ENCODE measurements at regions not wholly inside any gene's neighbourhood (a gene's known extent, or its start where the extent isn't known, plus 50 kb on each side); places are given as distances from the start of the nearest gene placed in this dataset.

DNA sequence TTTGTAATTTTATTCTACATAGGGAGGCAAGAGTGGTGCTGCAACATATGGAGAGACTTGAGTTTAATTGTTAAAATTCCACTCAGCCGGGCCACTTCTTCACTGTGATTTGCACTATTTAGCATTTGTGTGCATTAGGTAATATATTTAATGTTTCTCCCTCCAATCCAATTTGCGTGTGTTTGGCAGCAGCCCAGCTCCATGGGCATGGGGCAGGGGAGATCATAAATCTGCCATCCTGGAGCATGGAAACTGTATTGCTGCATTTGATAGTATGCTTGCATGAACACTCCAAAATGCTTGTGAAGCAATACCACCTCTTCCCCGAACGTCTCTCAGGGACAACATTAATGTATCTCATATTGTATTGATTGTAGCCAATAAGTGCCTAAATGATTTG lies 339.1 kb upstream of the RBFOX1 start:
- peak; percentile 35 for DNase-seq

DNA sequence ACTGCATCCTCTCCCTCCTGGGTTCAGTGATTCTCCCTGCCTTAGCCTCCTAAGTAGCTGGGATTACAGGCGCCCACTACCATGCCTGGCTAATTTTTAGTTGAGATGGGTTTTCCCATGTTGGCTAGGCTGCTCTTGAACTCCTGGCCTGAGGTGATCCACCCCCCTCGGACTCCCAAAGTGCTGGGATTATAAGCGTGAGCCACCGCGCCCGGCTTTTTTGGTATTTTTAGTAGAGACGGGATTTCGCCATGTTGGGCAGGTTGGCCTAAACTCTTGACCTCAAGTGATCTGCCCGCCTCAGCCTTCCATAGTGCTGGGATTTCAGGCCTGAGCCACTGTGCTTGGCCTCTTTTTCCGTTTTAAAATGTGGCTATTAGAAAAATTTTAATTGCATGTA lies 343.8 kb upstream of the RBFOX1 start:
- DNase-seq, result no peak

DNA sequence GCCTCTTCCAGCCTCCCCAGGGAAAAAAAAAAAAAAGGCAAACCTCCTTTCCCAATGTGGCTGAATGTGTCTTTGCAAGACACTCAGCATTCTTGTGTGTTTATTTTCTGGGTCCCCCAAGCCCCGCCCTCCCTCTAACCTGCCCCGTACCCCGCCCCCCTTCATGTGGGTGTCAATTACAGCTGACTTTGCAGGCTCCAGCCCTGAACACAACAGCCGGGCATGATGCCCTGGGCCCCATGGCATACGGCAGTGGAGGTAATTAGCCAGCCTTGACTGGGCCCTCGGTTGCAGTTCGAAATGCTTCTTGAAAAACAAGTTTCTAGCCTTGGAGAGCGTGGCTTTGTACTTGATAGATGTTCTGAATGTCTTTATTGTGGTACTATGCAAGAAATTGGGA lies 354.7 kb upstream of the RBFOX1 start:
- no peak for DNase-seq

DNA sequence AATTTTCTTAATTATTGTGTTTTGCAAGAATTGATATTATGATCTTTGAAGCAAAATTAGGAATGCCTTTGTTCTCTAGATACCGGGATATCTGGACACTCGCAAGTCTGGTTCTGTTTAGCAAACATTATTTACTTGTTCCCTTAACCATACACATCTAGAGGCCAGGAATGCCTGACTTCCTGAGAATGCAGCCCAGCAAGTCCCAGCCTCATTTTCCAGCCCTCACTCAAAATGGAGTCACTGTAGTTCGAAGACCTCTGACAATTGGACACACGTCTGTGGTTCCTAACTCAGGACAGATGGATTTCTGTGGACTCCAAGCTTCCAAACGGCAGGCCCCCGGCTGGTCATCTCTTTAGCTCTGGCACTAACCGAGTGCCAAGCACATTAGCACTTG lies 355.4 kb upstream of the RBFOX1 start:
- DNase-seq, result no peak

DNA sequence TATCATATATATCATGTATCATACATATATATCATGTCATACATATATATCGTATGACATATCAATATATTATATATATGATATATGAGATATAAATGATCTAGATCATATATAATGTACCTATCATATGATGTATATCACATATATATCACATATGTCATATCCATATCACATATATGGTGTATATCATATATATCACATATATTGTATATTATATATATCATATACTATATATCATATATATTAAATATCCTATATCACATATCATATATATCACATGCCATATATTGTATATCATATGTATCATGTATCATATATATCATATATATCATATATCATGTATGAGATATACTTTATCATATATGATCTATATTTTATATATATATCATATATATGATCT lies 355.9 kb upstream of the RBFOX1 start:
- DNase-seq, result no peak

DNA sequence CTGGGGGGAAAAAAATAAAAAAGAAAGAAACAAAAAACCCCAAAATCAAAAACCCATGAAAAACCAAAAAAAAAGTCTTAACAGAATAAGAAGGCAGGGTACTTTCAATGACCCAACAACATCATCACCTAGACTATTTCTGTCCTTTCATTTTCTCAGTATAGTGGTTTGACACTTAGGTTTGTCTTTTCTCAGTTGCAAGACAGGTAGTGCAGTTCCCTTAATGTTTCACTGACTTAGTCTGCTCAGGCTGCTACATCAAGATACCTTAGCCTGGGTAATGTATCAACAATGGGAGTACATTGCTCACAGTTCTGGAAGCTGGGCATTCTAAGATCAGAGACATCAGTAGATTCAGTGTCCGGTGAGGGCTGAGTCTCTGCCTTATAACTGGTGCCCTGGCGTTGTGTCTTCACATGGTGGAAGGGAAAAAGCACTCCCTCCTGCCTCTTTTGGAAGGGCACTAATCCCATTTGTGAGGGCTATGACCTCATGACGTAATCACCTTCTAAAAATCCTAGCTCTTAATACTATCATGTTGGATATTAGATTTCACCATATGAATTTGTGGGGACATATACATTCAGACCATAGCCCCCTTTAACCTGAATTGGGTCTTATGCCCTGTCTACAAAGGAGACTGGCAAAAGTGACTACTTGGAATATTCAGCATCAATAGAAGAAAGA lies 362.3 kb upstream of the RBFOX1 start:
- no peak for DNase-seq

DNA sequence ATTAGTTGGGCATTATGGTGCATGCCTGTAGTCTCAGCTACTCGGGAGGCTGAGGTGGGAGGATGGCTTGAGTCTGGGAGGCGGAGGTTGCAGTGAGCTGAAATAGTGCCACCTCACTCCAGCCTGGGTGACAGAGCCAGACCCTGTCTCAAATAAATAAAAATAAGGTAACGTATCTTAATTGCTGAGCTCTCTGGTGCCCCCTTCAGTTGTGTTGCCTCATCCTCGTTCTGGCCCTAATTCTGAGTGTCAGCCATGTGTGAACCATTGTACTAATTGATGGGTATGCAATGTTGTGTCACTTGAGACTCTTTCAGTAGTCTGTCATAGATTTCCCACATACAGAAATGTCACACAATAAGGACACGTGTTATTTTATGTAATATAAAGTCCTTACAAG lies 363.1 kb upstream of the RBFOX1 start:
- DNase-seq, result no peak

DNA sequence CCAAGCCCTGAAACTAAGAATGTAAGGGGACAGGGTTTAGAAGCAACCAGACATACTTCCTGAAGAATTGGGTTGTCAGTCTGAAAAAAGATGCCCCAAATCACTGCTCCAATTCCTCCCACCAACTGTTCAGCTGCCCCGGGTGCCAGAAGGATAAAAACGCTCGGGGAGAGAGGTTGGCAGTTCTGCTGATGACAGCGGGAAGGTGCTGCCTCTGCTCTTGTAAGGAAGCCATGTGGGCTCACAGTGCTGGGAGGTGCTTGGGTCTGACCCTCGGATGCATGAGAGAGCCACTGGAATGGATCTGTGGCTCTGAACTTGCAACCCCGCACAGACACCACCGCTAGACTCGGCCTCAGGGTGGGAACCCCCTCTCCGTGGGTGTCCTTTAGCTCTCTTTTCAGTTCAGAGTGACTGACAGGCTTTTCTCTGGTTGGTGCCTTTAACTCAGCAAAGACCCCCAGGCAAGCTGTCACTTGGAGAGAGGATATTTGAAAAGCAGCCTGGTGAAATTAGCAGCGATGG lies 364.8 kb upstream of the RBFOX1 start:
- no peak for DNase-seq

DNA sequence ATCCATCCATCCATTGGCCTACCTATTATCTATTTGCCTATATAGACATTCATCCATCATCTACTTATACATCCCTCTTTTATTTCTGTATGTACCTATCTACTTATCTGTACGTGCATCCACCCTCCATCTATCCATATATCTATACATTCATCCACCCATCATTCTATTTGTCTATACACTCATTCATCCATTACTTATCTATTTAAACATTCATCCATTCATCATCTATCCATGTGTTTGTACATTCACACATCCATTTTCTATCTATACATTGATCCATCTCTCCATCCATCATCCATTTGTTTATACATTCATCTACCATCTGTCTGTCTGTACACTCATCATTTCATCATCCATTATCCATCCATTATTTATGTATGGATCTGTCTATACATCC lies 365.7 kb upstream of the RBFOX1 start:
- no peak for DNase-seq

DNA sequence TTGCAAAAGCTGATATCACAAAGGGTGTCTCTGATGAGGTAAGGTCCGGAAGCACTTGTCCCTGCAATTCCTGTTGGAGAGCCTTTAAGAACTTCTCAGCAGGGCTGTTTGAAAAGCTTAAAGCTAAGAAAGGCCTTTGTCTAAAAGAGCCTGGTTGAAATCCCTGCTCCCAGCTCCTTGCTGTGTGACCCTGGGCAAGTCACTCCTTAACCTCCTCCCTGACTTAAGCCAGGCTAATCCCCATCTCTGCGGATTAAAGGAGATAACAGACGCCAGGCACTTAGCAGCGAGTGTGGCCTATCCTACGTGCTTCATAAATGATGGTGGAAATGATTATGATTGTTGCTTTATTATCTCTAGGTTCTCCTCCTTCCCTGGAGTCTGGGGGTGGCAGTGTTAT lies 368.0 kb upstream of the RBFOX1 start:
- DNase-seq, result no peak

DNA sequence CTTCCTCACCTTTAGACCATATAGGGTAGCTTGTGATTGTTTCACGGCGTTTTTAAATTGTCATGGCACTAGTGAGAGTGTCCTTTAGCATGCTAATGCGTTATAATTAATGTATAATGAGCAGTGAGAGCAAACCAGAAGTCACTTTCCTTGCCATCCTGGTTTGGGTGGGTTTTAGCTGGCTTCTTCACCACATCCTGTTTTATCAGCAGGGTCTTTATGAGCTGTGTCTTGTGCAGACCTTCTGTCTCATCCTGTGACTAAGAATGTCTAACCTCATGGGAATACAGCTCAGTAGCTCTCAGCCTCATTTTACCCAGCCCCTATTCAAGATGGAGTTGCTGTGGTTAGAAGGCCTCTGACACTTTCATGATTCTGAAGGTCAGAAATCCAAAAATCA lies 370.9 kb upstream of the RBFOX1 start:
- no peak for DNase-seq

DNA sequence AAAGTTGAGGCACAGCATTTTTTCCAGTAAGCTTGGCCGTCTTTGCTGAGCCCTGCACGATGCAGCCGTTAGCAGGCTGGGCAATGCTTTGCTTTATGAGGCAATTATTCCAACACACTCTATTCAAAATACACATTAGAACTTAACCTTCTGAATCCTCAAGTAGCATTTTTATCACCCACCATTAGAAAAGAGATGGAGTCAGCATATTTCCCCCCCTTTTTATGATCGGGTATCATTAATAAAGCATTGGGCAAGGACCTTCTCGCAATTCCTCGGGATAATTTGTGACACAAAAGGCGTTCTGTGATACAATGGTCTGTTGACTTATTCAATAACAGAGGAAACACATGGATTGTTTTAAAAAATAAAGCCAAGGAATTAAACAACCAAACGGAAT lies 374.5 kb upstream of the RBFOX1 start:
- DNase-seq, result no peak

DNA sequence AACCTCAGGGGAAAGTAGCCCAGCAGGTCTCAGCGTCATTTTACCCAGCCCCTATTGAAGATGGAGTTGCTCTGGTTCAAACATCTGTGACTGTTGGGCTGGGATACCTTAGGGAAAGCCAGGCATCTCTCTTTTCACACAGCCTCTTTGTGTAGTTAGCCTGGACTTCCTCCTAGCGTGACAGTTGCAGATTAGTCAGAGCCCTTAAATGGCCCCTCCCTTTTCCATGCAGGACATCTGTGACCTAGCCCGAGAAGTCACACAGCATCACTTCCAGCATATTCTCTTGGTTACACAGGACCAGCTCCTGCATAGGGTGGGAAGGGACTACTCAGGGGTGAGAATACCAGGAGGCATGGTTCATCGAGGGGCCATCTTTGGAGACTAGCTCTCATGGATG lies 375.0 kb upstream of the RBFOX1 start:
- DNase-seq, result no peak

DNA sequence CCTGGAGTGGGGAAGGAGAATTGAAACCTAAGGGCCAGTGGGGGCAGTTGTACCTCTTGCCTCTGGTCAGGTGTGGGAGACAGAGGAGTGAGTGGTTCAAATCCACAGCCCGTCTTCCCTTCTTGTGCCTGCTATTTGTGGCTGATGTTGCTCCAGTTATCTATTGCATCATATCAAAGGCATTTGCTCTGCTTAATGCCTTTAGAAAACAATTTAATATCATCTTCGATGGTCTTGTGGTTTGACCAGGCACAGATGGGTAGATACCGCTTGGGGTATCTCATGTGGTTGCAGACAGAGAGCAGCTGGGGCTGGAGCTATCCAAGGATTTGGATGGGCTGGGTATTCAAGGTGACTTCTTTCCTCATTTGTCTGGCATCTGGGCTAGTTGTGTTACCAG lies 376.1 kb upstream of the RBFOX1 start:
- no peak for DNase-seq

DNA sequence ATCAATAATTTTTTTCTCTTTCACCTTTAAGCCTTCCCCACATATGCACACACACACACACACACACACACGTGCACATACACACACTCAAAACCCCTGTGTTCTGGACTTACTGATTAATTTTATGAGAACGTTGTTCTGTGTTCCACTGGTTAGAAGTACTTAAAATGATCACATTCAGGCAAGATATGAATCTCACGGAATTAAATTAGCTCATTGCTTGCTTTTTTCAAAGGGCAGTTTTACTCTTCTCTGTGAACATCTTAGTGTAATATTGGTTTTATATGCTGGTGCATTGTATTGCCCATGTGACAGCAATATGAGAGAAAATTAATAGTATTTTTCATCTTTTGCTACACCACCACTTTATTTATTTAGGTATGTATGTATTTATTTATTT lies 377.3 kb upstream of the RBFOX1 start:
- DNase-seq, result no peak

DNA sequence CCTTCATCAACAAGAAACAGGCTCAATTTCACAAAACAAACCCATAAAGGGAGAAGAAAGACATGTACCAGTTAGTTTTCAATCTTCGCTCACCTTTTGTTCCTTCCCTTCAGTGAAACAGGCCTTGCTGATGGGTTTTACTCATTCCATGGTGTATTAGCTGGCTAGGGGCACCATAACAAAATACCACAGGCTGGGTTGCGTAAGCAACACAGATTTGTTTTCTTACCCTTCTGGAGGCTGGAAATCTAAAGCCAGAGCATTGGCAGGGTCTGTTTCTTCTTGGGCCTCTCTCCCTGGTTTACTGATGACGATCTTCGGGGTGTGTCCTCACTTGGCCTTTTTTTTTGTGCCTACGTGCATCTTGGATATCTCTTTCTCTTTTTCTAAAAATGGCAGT lies 383.4 kb upstream of the RBFOX1 start:
- no peak for DNase-seq

DNA sequence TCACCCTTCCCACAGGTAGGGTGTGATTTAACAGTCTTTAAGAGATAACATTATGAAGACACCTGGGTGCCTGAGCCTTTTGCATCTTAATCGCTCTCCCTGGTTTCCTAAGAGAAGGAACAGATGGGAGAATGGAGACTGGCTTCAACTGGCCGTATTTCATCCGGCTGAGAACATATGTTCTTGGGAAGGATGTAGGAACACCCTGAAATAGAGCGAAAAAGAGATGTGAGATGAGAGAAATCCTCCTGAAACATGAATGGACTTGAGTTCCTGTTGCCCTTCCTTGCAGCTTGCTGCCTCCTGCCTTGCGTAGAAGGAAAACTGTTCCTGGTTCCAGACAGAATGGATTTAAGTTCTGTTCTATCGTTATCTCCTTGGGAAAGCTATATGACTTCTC lies 385.4 kb upstream of the RBFOX1 start:
- DNase-seq, result no peak

DNA sequence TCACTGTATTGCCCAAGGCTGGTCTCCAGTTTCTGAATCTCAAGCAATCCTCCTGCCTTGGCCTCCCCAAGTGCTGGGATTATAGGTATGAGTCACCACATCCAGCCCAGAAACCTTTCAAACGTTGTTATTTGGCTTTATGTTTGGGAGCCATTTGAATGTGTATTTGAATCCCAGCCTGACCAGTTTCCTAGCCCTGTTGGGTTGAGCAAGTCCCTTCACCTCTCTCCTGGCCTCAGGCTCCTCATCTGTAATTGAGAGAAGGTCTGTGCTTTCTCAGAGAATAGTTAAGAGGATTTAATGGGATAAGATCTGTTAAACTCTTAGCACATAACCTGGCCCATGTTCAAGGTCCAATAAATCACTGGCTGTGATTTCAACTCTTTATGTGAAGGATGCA lies 385.8 kb upstream of the RBFOX1 start:
- no peak for DNase-seq

DNA sequence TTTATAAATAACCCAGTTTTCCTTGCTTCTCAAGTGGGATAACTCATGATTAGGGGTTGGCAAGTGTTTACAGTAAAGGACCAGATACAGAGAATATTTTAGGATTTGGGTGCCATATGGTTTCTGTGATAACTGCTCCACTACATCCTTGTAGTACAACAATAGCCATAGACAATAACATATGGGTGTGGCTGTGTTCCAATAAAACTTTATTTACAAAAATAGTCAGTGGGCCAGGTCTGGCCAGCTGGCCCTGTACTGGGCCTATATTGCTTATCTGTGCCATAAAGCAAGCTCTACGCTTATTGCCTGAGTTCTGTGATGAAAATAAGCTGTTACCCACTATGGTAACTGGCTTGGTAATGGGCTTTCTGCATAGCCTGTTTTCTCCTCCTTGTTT lies 386.5 kb upstream of the RBFOX1 start:
- no peak for DNase-seq

DNA sequence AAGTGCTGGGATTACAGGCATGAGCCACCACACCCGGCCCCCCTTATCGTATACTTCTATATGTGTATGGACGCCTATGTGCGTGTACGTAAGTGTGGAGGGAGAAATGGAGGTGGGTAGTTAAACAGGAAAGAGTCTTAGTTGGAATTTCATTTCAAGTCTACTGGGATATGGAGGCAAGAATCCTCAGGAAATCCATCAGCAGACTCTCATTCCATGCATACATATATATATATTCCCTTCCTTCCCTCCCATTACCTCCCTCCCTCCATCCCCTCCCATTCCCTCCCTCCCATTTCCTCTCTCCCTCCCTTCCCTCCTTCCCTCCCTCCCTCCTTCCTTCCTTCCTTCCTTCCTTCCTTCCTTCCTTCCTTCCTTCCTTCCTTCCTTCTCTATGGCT lies 391.7 kb upstream of the RBFOX1 start:
- DNase-seq, result no peak

DNA sequence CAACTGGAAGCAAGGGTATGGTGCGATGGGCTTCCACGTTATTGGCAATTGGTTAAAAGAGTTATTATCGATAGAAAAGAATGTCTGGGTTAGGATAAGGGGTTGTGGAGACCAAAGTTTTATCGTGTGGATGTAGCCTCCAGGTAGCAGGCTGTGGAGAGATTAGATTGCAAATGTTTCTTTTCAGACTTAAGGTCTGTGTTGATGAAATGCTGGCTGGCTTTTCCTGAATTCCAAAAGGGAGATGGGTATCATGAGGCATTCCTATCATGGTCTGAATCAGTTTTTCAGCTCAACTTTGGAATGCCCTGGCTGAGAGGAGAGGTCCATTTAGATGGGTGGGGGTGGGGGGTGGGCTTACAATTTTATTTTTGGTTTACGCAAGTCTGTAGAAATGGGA lies 395.0 kb upstream of the RBFOX1 start:
- no peak for DNase-seq

DNA sequence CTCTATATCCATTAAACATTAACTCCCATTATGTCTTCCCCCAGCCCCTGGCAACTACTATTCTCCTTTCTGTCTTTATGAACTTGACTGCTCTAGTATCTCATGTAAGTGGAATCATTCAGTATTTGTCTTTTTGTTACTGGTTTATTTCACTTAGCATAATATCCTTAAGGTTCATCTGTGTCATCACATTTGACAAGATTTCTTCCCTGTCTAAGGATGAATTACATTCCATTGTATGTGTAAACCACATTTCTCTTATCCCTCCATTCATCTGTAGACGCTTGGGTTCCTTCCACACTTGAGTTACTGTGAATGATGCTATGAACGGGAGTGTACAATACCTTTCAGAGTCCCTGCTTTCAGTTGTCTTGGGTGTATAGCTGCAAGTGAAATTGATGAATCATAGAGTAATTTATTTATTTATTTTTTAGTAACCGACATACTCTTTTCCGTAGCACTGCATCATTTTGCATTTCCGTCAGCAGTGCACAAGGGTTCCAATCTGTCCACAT lies 399.7 kb upstream of the RBFOX1 start:
- peak; percentile 17 for DNase-seq

DNA sequence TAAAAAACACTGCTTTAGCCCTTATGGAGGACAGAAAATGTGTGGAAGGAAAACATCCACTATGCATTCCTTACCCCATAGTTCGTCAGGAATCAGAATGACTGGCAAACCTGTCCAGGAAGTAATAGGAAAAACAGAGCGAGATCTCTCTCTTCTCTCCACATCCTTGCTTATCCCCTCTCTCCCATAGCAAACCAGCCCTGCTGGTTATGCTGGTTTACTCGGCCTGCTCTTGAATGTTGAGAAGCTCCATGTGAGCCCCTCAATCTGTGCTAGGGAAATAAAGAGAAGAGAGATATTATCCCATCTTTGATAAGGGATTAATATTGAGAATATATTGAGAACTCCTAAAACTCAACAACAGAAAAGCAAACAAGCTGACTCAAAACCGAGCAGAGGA lies 402.8 kb upstream of the RBFOX1 start:
- DNase-seq, result no peak

DNA sequence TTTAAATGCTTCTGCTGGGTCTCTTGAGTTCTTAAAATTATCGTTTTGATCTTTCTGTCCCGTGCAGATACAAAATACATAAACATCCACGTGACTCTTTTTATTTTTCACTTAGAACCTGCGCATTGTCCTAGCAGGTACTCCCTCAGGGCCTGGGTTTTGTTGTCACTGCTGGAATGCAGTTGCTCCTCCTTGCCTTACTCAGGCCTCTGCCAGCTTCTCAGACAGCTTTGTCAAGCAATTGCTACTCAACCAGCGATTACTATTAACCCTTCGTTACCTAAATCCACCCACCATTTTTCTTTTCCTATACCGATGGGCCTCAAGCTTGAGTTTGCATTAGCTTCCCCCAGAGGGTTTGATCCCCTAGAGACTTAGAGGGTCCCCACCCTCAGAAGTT lies 405.9 kb upstream of the RBFOX1 start:
- no peak for DNase-seq

DNA sequence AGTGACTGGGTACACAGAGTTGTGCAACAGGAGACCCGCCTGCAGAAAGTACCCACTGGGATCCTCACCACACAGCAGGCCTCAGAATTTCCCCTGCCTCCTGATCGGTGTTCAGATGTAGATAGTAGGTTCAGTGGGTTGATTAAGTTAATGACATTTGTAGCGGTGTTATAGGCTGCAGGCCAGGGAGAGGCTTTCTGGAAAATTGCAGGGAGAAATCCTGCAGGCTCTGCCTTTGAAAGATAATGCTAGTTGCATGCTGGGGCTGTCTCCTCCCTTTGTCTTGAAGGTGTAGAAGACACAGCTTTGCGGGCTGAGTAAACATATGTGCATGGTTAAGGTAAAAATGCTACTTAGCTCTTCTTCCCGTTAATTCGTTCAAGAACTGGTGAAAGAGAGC lies 406.3 kb upstream of the RBFOX1 start:
- DNase-seq, result no peak

Data from NCI-H187 treated with DMSO at 0.1 percent for 48 hours (cell line).